ENCODE measurements at regions not wholly inside any gene's neighbourhood (a gene's known extent, or its start where the extent isn't known, plus 50 kb on each side); places are given as distances from the start of the nearest gene placed in this dataset.

- ChIA-PET POLR2A (no interaction called here), CTCF (no interaction called here)
- no peak overlapping the region for H3K4me3 ChIP-seq (ENCODE audit: control extremely low read depth in 1 of 5, extremely low read depth in 1 of 5, insufficient read depth in 1 of 5, low read depth in 2 of 5, low read length in 4 of 5)
- peaks cover 0 to 13% (median 2%) of the 10 kb centered on the region in 4 experiments for H3K27me3 ChIP-seq (replicated peaks in 1 of 4; ENCODE audit: control extremely low read depth in 1 of 4, control insufficient read depth in 3 of 4, insufficient read depth in 4 of 4, low read length in 3 of 4)
- Mint-ChIP-seq H3K9me3 (ENCODE audit: insufficient read depth) (no peaks in the 10 kb centered on the region), H3K4me1 (no peaks in the 10 kb centered on the region), H3K4me3 (no peak overlapping the region), H3K27me3 (peaks cover 30% of the 10 kb centered on the region), H3K27ac (no peak overlapping the region)
- TF ChIP-seq CTCF (IDR thresholded peaks at IDR 0.05) (no peak), EZH2 (IDR thresholded peaks at IDR 0.05; ENCODE audit: borderline replicate concordance, insufficient read depth, low read depth, low read length, poor library complexity, severe bottlenecking) (no peak)
- no peaks in the 10 kb centered on the region for H4K20me1 ChIP-seq (ENCODE audit: control insufficient read depth, insufficient read depth, low read length, poor library complexity, severe bottlenecking)
- no peak overlapping the region for H3K4me2 ChIP-seq (replicated peaks; ENCODE audit: low read depth, low read length, poor library complexity, severe bottlenecking)
- H3K4me1 ChIP-seq (ENCODE audit: control insufficient read depth in 2 of 2, insufficient read depth in 2 of 2, low read length in 2 of 2) = no peaks in the 10 kb centered on the region
- intact Hi-C loops (cut with micrococcal nuclease) = no loop called here
- H3K79me2 ChIP-seq (ENCODE audit: control insufficient read depth, insufficient read depth, low read length) = no peaks in the 10 kb centered on the region
- H3K9me3 ChIP-seq (ENCODE audit: control extremely low read depth in 1 of 3, control insufficient read depth in 2 of 3, insufficient read depth in 1 of 3, low read length in 2 of 3) = peaks cover 0 to 6% (median 2%) of the 10 kb centered on the region in 3 donors
- H3K36me3 ChIP-seq (replicated peaks in 1 of 2; ENCODE audit: control extremely low read depth in 1 of 2, control insufficient read depth in 1 of 2, extremely low read depth in 1 of 2, insufficient read depth in 2 of 2, low read length in 1 of 2) = no peaks in the 10 kb centered on the region
- H3K27ac ChIP-seq (ENCODE audit: low read length in 2 of 2) = no peak overlapping the region
- no peak for ATAC-seq (ENCODE audit: low read depth)
- 83% methylated on average over 3 of the region's 5 CpGs for WGBS (ENCODE audit: insufficient coverage)
- no peak overlapping the region for H3K9ac ChIP-seq (ENCODE audit: low read length)
- H2AFZ ChIP-seq (ENCODE audit: insufficient read depth, low read depth, low read length, poor library complexity, severe bottlenecking) = no peak overlapping the region
- DNase-seq = no peak
Measured at GRCh38 chr3:170660139-170660538, 74.3 kb upstream of the SLC7A14 start.

- Mint-ChIP-seq H3K4me3 (no peak overlapping the region), H3K9me3 (ENCODE audit: insufficient read depth) (no peaks in the 10 kb centered on the region), H3K4me1 (no peaks in the 10 kb centered on the region), H3K27me3 (peaks cover 40% of the 10 kb centered on the region), H3K27ac (no peak overlapping the region)
- Histone ChIP-seq H3K27me3 (replicated peaks in 1 of 4; ENCODE audit: control extremely low read depth in 1 of 4, control insufficient read depth in 3 of 4, insufficient read depth in 4 of 4, low read length in 3 of 4) (peaks cover 0 to 16% (median 2%) of the 10 kb centered on the region in 4 experiments), H3K9me3 (ENCODE audit: control extremely low read depth in 1 of 3, control insufficient read depth in 2 of 3, insufficient read depth in 1 of 3, low read length in 2 of 3) (peaks cover 0 to 10% (median 2%) of the 10 kb centered on the region in 3 donors), H3K4me3 (ENCODE audit: control extremely low read depth in 1 of 5, extremely low read depth in 1 of 5, insufficient read depth in 1 of 5, low read depth in 2 of 5, low read length in 4 of 5) (no peak overlapping the region), H3K27ac (ENCODE audit: low read length in 2 of 2) (no peak overlapping the region), H3K9ac (ENCODE audit: low read length) (no peak overlapping the region), H3K36me3 (replicated peaks in 1 of 2; ENCODE audit: control extremely low read depth in 1 of 2, control insufficient read depth in 1 of 2, extremely low read depth in 1 of 2, insufficient read depth in 2 of 2, low read length in 1 of 2) (no peaks in the 10 kb centered on the region), H3K4me2 (replicated peaks; ENCODE audit: low read depth, low read length, poor library complexity, severe bottlenecking) (no peak overlapping the region), H3K4me1 (ENCODE audit: control insufficient read depth in 2 of 2, insufficient read depth in 2 of 2, low read length in 2 of 2) (no peaks in the 10 kb centered on the region), H2AFZ (ENCODE audit: insufficient read depth, low read depth, low read length, poor library complexity, severe bottlenecking) (no peak overlapping the region), H3K79me2 (ENCODE audit: control insufficient read depth, insufficient read depth, low read length) (no peaks in the 10 kb centered on the region), H4K20me1 (ENCODE audit: control insufficient read depth, insufficient read depth, low read length, poor library complexity, severe bottlenecking) (no peaks in the 10 kb centered on the region)
- TF ChIP-seq CTCF (IDR thresholded peaks at IDR 0.05) (no peak), EZH2 (IDR thresholded peaks at IDR 0.05; ENCODE audit: borderline replicate concordance, insufficient read depth, low read depth, low read length, poor library complexity, severe bottlenecking) (no peak)
- CTCF ChIA-PET = interaction anchor here (0.6 kb wide), 1 partner anchor 146 kb away, joined by 5 read pairs; no protein-coding TSS in a partner anchor
- intact Hi-C loops (cut with micrococcal nuclease) = no loop called here
- POLR2A ChIA-PET = no interaction called here
- ATAC-seq (ENCODE audit: low read depth) (no peak), DNase-seq (no peak)
- WGBS (ENCODE audit: insufficient coverage) = 78% methylated on average over 1 of the region's 2 CpGs
Measured at GRCh38 chr3:170657312-170657711, 71.4 kb upstream of the SLC7A14 start.
